Activated gamma-delta T cell treated with Interleukin-2 at 50 U/mL for 16 hours (primary cell): ENCODE measurements at regions not wholly inside any gene's neighbourhood (a gene's known extent, or its start where the extent isn't known, plus 50 kb on each side); places are given as distances from the start of the nearest gene placed in this dataset.
"Not testable (repeated sequence)": the region's sequence is repeated elsewhere in the genome, so short reads cannot be mapped to it uniquely, and the experiment has no call there.

Source experiments
- DNase-seq: peaks from one replicate; pipeline ENCODE4 v3.0.0-alpha.2; 2020

DNA sequence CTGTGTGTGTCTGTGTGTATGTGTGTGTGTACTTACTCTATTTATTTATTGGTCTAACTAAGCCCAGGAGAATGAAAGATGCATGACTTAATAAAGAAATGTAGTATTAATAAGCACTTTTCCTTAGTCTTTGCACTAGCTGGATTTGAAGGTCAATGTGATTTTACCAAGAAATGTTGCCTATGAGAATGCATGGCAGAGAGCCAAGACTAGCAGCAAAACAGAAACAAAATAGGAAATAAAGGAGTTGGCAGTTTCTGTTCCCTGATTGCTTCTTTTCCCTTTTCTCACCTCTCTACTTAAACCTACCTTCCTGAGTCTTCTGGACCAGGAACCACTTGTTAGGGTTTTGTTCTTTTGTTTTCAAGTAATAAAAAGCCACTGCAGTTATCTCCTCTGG is 286.1 kb downstream of the KCTD12 start:
- no peak for DNase-seq

GRCh38 chr13:76597868-76598267 is 288.3 kb downstream of the KCTD12 start:
- DNase-seq: no peak

- no peak for DNase-seq
These were observed 290.0 kb downstream of the KCTD12 start for GRCh38 chr13:76596216-76596615.

- DNase-seq: no peak
These were observed 291.8 kb downstream of the KCTD12 start for GRCh38 chr13:76594435-76594834.

DNA sequence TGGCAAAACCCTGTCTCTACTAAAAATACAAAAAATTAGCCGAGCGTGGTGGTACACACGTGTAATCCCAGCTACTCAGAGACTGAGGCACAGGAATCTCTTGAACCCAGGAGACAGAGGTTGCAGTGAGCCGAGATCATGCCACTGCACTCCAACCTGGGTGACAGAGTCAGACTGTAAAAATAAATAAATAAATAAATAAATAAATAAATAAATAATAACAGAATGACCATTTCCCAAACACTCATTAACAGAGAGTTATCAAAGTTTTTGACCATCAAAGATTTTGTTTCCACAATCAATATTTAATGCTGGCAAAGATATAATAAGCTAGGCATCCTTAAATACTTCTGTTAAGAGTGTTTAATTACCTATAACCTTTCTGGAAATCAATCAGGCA is 299.4 kb downstream of the KCTD12 start:
- DNase-seq: no peak

- no peak for DNase-seq
These were observed 306.5 kb downstream of the KCTD12 start for GRCh38 chr13:76579701-76580100.

DNA sequence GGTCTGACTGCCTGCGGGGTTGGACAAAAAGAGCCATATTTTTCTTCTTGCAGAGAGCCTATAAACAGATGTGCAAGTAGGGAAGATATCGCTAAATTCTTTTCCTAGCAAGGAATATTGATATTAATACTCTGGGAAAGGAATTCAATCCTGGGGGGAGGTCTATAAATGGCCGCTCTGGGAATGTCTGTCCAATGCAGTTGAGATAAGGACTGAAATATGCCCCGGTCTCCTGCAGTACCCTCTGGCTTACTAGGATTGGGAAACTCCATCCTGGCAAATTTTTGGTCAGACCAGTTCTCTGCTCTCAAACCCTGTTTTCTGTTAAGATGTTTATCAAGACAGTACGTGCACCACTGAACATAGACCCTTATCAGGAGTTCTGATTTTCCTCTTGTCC is 310.6 kb downstream of the KCTD12 start:
- not testable (repeated sequence) for DNase-seq

- no peak for DNase-seq
These were observed 315.7 kb downstream of the KCTD12 start for GRCh38 chr13:76570510-76570971.

GRCh38 chr13:76556627-76557026 is 329.6 kb downstream of the KCTD12 start:
- no peak for DNase-seq

DNA sequence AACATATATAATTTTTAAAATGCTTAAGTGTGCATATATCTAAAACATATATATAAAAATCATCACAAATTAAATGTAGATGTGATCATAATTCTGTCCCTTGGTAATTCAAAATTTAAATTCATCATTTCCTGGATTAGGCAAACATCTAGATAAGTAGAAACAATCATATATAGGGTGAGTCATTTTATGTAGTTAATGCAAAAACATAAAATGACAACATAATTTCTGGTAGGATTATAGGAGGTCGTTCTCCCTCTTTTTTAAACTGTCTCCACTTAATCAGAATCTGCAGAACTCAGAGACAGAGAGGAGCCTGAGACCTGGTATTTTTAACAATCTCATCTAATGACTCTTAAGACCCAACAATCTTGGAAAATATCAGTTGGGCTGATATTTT is 333.4 kb downstream of the KCTD12 start:
- DNase-seq: no peak

DNA sequence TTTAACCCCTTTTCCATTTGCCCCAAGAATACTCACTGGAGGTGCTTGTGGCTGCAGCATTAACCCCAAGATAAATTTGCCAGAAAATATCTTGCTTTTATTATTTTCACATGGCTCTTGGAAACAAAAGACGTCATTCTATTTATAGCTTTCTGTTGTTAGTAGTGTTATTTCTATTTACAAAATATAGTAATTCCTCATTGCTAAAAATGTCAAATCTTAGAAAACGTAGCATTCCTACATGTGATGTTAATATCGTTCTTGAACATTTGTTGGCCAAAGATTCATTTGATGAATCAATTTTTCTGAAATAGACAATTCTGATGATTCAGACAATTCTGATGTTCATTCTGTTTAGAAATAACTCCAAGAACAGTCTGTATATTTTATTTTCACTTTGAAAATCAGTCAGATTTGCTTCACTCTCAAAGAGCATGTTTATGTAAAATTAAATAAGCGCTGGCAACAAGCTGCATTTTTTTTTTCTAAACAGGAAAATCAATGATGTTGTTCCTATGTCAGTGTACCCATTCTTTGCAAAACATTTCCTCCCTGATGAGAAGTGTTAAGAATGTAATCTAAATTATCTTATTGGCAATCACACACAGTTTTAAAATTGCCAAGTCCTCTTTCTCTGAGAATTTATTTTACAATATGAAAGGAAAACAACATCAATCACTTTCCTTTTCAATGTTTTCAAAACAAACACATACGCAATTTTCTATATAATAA is 334.0 kb downstream of the KCTD12 start:
- no peak for DNase-seq

GRCh38 chr13:76542176-76542575 is 344.0 kb downstream of the KCTD12 start:
- DNase-seq: no peak

- no peak for DNase-seq
These were observed 348.2 kb downstream of the KCTD12 start for GRCh38 chr13:76538004-76538403.

- no peak for DNase-seq
These were observed 353.0 kb downstream of the KCTD12 start for GRCh38 chr13:76533251-76533650.

- DNase-seq: no peak
These were observed 359.2 kb downstream of the KCTD12 start for GRCh38 chr13:76527041-76527440.

GRCh38 chr13:76523740-76524340 is 362.4 kb downstream of the KCTD12 start:
- DNase-seq: no peak

DNA sequence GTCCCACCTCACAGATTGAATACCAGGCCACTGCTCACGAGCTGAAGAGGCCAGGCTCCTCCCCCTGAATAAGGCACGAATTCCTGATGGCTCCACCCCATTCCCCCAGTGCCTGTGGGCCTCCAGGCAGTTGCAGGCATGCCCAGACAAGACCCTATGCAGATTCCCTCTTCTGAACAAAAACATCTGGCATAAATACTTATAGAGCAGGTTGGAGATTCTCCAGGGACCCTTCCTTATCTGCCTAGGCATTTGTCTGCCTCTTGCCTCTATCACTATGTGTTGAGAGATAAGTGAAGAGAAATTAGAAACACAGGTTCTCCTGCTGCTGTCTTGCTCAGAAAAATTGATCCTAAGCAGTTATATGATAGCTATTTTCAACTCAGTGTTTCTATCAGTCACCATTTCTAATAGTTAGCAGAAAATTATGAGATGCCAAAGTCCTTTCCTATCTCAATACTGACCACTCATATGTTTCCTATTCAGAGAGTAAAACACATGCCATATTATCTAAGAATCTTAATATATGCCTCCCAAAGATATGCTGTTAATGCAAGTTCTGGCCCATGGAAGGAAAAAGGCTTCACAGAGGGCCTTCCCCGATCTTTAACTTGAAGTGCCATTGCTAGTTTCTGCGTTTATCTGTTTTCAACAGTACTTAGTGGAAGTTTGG is 364.0 kb downstream of the KCTD12 start:
- no peak for DNase-seq

DNA sequence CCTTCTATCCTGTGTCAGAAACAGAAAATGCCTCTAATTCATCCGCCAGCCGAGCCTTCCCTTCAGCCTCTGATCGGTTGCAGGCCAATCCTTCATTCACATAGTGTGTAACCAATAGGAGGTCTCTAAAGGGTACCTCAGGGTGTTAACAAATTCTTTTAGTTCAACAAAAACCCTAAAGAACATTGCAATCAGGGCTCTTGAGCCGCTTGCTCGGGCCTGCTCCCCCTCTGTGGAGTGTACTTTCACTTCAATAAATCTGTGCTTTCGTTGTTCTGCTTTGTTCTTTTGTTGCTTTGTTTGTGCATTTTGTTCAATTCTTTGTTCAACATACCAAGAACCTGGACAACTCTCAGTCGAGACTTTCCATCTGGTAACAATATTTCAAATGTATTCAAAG is 366.5 kb downstream of the KCTD12 start:
- DNase-seq: no peak

- no peak for DNase-seq
These were observed 369.6 kb downstream of the KCTD12 start for GRCh38 chr13:76516586-76516985.

DNA sequence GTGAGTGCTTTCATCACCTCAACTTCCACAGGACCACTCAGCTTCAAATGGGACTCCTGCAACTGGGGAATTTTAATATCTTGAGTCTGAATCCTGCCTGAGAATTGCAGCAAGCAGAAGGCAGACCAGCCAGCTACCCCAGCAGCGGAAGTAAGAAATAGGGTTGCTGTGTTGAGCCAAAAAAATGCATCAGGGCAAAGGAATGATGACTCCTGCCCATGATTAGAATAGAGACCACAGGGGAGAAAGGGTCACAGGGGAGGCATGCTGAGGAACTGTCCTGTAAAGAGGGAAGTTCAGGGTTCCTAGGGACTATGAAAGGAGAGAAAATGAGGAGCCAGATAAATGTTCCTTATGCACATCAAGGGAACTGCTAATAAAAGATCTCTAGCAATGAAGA is 370.2 kb downstream of the KCTD12 start:
- no peak for DNase-seq

- DNase-seq: no peak
These were observed 373.5 kb downstream of the KCTD12 start for GRCh38 chr13:76512721-76513145.

- no peak for DNase-seq
These were observed 380.8 kb downstream of the KCTD12 start for GRCh38 chr13:76505437-76505836.

- DNase-seq: no peak
These were observed 382.4 kb downstream of the KCTD12 start for GRCh38 chr13:76503766-76504165.

DNA sequence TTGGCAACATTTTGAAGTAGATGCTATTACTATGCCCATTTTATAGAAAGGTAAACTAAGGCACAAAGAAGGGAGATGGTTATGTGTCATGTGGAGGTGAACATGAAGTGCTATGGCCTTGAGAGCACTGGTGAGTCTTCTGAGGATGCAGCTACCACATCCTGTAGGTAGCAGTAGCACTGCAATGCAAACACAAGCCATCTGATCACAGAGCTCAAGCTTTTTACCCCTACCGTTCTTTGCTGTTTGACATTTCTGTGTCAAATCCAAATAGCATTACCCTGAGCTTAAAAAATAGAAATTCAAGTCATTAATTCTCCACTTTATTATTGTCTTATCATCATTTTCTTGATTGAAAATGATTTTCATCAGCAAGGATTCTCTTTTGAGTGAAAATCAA is 382.9 kb downstream of the KCTD12 start:
- DNase-seq: no peak
